Skeletal muscle tissue (tissue), 3 donors: ENCODE measurements at regions not wholly inside any gene's neighbourhood (a gene's known extent, or its start where the extent isn't known, plus 50 kb on each side); places are given as distances from the start of the nearest gene placed in this dataset.

Experiments used
- H3K27ac ChIP-seq: one replicate; pipeline ENCODE4 v1.7.0; 2013; ENCODE audit warnings: mild to moderate bottlenecking, low read depth, low read length, inconsistent platforms
- H3K27me3 ChIP-seq, 3 donors: one replicate each; pipeline ENCODE4 v1.7.0; 2013; ENCODE audit warnings: low read length in 3 of 3; ENCODE audit not compliant: control insufficient read depth in 3 of 3, insufficient read depth in 3 of 3
- H3K36me3 ChIP-seq, 3 donors: one replicate each; pipeline ENCODE4 v1.7.0; 2013; ENCODE audit warnings: low read length in 3 of 3; ENCODE audit not compliant: control insufficient read depth in 3 of 3, insufficient read depth in 3 of 3
- H3K4me1 ChIP-seq, 3 donors: one replicate each; pipeline ENCODE4 v1.7.0; 2013; ENCODE audit warnings: low read length in 3 of 3, mild to moderate bottlenecking in 3 of 3; ENCODE audit not compliant: control insufficient read depth in 3 of 3, insufficient read depth in 3 of 3
- H3K4me3 ChIP-seq, 3 donors: one replicate each; pipeline ENCODE4 v1.7.0; 2013; ENCODE audit warnings: low read length in 3 of 3
- H3K9ac ChIP-seq, 3 donors: one replicate each; pipeline ENCODE4 v1.7.0; 2013; ENCODE audit warnings: low read length in 3 of 3, mild to moderate bottlenecking in 3 of 3, moderate library complexity in 2 of 3, low read depth in 1 of 3
- H3K9me3 ChIP-seq, 3 donors: one replicate each; pipeline ENCODE4 v1.7.0; 2013; ENCODE audit warnings: low read length in 3 of 3; ENCODE audit not compliant: control insufficient read depth in 3 of 3
- donor health status: Osteomylitis.

GRCh38 chr12:89863493-89863938 is 154.9 kb upstream of the ATP2B1 start:
- H3K9ac ChIP-seq: no peak overlapping the region
- no peak overlapping the region for H3K4me3 ChIP-seq
- H3K4me1 ChIP-seq: peaks cover 0 to 11% (median 2%) of the 10 kb centered on the region in 3 donors
- no peaks in the 10 kb centered on the region for H3K9me3 ChIP-seq
- no peaks in the 10 kb centered on the region for H3K36me3 ChIP-seq
- H3K27me3 ChIP-seq: no peaks in the 10 kb centered on the region
- peak overlapping the region; percentile 76 for H3K27ac ChIP-seq

GRCh38 chr12:89862511-89863445 is 154.1 kb upstream of the ATP2B1 start:
- Histone ChIP-seq H3K4me1 (peaks cover 0 to 11% (median 2%) of the 10 kb centered on the region in 3 donors), H3K36me3 (no peaks in the 10 kb centered on the region), H3K9ac (no peak overlapping the region), H3K27ac (peak overlapping the region; percentile 76), H3K9me3 (no peaks in the 10 kb centered on the region), H3K4me3 (peak overlapping the region in 1 of 3 donors; percentile 16), H3K27me3 (no peaks in the 10 kb centered on the region)

GRCh38 chr12:89861086-89861485 is 152.4 kb upstream of the ATP2B1 start:
- Histone ChIP-seq H3K27me3 (no peaks in the 10 kb centered on the region), H3K27ac (no peak overlapping the region), H3K4me3 (no peak overlapping the region), H3K36me3 (no peaks in the 10 kb centered on the region), H3K4me1 (peaks cover 0 to 11% (median 2%) of the 10 kb centered on the region in 3 donors), H3K9me3 (no peaks in the 10 kb centered on the region), H3K9ac (no peak overlapping the region)

- Histone ChIP-seq H3K27me3 (no peaks in the 10 kb centered on the region), H3K27ac (no peak overlapping the region), H3K36me3 (no peaks in the 10 kb centered on the region), H3K9ac (no peak overlapping the region), H3K9me3 (no peaks in the 10 kb centered on the region), H3K4me1 (peaks cover 0 to 11% (median 2%) of the 10 kb centered on the region in 3 donors), H3K4me3 (no peak overlapping the region)
Observed at GRCh38 chr12:89859508-89860220, 151.0 kb upstream of the ATP2B1 start.

GRCh38 chr12:89858718-89859117 is 150.1 kb upstream of the ATP2B1 start:
- H3K9ac ChIP-seq: no peak overlapping the region
- no peaks in the 10 kb centered on the region for H3K27me3 ChIP-seq
- H3K4me1 ChIP-seq: peaks cover 0 to 11% (median 2%) of the 10 kb centered on the region in 3 donors
- no peaks in the 10 kb centered on the region for H3K36me3 ChIP-seq
- H3K4me3 ChIP-seq: no peak overlapping the region
- H3K9me3 ChIP-seq: no peaks in the 10 kb centered on the region
- no peak overlapping the region for H3K27ac ChIP-seq

- Histone ChIP-seq H3K4me3 (no peak overlapping the region), H3K36me3 (no peaks in the 10 kb centered on the region), H3K4me1 (peaks cover 0 to 2% (median 0%) of the 10 kb centered on the region in 3 donors), H3K27me3 (no peaks in the 10 kb centered on the region), H3K9ac (no peak overlapping the region), H3K9me3 (no peaks in the 10 kb centered on the region), H3K27ac (no peak overlapping the region)
Observed at GRCh38 chr12:89857652-89858274, 149.1 kb upstream of the ATP2B1 start.

- no peak overlapping the region for H3K4me3 ChIP-seq
- H3K27me3 ChIP-seq: no peaks in the 10 kb centered on the region
- no peak overlapping the region for H3K9ac ChIP-seq
- H3K27ac ChIP-seq: no peak overlapping the region
- no peaks in the 10 kb centered on the region for H3K36me3 ChIP-seq
- H3K4me1 ChIP-seq: no peaks in the 10 kb centered on the region
- H3K9me3 ChIP-seq: no peaks in the 10 kb centered on the region
Observed at GRCh38 chr12:89856431-89856830, 147.8 kb upstream of the ATP2B1 start.

GRCh38 chr12:89848732-89849131 is 140.1 kb upstream of the ATP2B1 start:
- H3K36me3 ChIP-seq: no peaks in the 10 kb centered on the region
- no peak overlapping the region for H3K4me3 ChIP-seq
- no peaks in the 10 kb centered on the region for H3K4me1 ChIP-seq
- no peak overlapping the region for H3K27ac ChIP-seq
- no peaks in the 10 kb centered on the region for H3K9me3 ChIP-seq
- H3K9ac ChIP-seq: no peak overlapping the region
- H3K27me3 ChIP-seq: no peaks in the 10 kb centered on the region

GRCh38 chr12:89846473-89847055 is 137.9 kb upstream of the ATP2B1 start:
- H3K27ac ChIP-seq: no peak overlapping the region
- no peaks in the 10 kb centered on the region for H3K27me3 ChIP-seq
- no peaks in the 10 kb centered on the region for H3K36me3 ChIP-seq
- no peak overlapping the region for H3K4me3 ChIP-seq
- no peak overlapping the region for H3K9ac ChIP-seq
- no peaks in the 10 kb centered on the region for H3K4me1 ChIP-seq
- H3K9me3 ChIP-seq: no peaks in the 10 kb centered on the region
